ENCODE measurements at regions not wholly inside any gene's neighbourhood (a gene's known extent, or its start where the extent isn't known, plus 50 kb on each side); places are given as distances from the start of the nearest gene placed in this dataset.

DNA sequence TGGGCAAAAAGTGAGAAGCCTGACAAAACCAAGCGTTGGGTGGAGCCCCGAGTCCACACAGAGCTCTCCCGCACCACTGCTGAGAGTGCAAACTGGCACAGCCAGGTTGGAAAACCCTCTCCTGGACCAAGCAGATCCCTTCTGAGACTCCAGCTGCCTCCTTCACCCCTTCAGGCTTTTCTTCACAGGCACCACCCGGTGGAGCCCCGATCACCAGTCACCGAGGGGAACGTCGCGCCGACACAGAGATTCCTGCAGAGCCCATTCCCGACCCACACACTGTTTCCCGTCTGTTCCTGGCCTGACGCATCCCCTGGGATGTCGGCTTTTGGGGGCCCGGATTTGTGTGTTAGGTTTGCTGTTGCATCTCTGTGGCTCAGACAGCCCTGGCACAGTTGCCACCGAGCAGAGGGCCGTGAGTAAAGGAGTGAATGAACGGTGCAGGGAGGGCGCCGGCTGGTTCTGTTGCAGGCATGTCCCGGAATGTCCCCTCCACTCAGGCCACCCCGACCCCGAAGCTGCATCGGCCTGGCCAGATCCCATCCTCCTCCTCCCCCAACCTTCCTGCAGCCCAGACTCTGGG is 51.0 kb upstream of the INPP5A start:
- no peak overlapping the region for H3K4me3 Mint-ChIP-seq
- no peaks in the 10 kb centered on the region for H3K36me3 Mint-ChIP-seq (ENCODE audit: low read depth)
- H3K9me3 Mint-ChIP-seq: 0 out of 2 replicates have a peak, but pooled peaks cover 4% of the 10 kb centered on the region
- H3K27ac Mint-ChIP-seq: no peak overlapping the region
- H3K27me3 Mint-ChIP-seq (ENCODE audit: insufficient read depth): peaks cover 4% of the 10 kb centered on the region
- TF ChIP-seq, protein P1, sequence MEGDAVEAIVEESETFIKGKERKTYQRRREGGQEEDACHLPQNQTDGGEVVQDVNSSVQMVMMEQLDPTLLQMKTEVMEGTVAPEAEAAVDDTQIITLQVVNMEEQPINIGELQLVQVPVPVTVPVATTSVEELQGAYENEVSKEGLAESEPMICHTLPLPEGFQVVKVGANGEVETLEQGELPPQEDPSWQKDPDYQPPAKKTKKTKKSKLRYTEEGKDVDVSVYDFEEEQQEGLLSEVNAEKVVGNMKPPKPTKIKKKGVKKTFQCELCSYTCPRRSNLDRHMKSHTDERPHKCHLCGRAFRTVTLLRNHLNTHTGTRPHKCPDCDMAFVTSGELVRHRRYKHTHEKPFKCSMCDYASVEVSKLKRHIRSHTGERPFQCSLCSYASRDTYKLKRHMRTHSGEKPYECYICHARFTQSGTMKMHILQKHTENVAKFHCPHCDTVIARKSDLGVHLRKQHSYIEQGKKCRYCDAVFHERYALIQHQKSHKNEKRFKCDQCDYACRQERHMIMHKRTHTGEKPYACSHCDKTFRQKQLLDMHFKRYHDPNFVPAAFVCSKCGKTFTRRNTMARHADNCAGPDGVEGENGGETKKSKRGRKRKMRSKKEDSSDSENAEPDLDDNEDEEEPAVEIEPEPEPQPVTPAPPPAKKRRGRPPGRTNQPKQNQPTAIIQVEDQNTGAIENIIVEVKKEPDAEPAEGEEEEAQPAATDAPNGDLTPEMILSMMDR (IDR thresholded peaks at IDR 0.05): no peak
- no peak for DNase-seq
- peaks cover 13% of the 10 kb centered on the region for H3K4me1 Mint-ChIP-seq (ENCODE audit: low read depth)

DNA sequence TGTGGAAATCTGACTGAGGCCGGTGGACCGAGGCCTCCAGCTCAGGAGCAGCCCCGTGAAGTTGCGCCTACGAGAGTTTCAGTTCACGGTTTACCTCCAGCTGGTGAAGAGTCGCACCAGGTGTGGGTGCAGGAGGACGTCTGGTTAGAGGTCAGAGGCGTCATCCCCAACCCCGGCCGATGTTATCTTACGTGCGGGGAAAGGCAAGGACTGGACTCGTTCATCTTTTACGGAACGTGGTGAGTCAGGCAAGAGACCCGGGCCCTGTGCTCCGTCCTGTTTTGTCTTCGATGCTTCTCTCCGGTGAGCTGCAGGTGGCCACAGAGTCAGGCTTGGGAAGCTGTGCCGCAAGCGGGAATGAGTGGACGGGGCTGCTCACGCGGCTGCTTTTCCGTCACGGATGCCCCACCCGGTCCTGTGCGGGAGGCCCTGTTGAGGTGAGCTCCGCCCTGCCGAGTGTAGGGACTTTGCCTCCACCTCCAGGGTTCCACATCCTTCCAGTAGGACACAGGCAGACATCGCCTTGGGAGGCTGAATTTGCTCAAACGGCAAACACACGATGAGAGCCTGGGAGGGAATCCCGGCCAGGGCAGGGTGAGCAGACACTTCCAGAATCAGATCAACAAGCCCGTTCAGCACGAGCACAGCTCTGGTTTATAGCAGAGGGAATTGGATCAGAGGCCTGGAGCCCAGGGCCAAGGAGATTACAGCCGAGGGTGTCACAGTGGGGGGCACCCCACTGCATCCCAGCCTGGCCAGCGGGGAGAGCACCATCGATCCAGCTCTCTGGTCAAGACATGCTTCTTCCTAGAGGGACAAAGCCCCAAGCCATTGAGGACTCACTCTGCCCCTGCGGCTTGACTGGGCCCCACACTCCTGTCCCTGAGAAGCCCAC is 50.1 kb upstream of the INPP5A start:
- H3K4me3 Mint-ChIP-seq: no peak overlapping the region
- no peak overlapping the region for H3K27ac Mint-ChIP-seq
- H3K4me1 Mint-ChIP-seq (ENCODE audit: low read depth): peaks cover 4% of the 10 kb centered on the region
- DNase-seq: no peak
- no peaks in the 10 kb centered on the region for H3K36me3 Mint-ChIP-seq (ENCODE audit: low read depth)
- 0 out of 2 replicates have a peak, but pooled peaks cover 4% of the 10 kb centered on the region for H3K9me3 Mint-ChIP-seq
- H3K27me3 Mint-ChIP-seq (ENCODE audit: insufficient read depth): peaks cover 4% of the 10 kb centered on the region
- TF ChIP-seq, protein P1 (IDR thresholded peaks at IDR 0.05): no peak
